K562 (cell line): ENCODE measurements at regions not wholly inside any gene's neighbourhood (a gene's known extent, or its start where the extent isn't known, plus 50 kb on each side); places are given as distances from the start of the nearest gene placed in this dataset.

Experiments used
- ATAC-seq: fragments of 200-7000 bp; cut with Tn5 transposase; 3 replicates; pipeline ENCODE4 v1.9.1; 2020; ENCODE audit warnings: moderate library complexity
- BruUV-seq: library from RNA; stranded (reverse); fragments of 400-500 nt; replicated peaks from 2 replicates; lab custom pipeline; 2021; lab: Mats Ljungman, UMichigan
- CTCF ChIA-PET: fragments of 300-600 bp; formaldehyde crosslinking; extraction: SDS; loops from one replicate; lab custom pipeline; 2021; ENCODE audit warnings: low intra/inter-chr PET ratio; lab: Yijun Ruan, JAX
- POLR2A ChIA-PET: fragments of 300-600, 350-650 bp; sonication (Branson Sonifier 250); formaldehyde crosslinking; extraction: SDS; loops from one replicate; lab custom pipeline; 2021; ENCODE audit warnings: antibody characterized with exemption, inconsistent platforms; lab: Yijun Ruan, JAX
- DNase-seq, 4 experiments: peaks; one replicate each; pipeline versions ENCODE4 v3.0.0 to v3.0.0-alpha.2; 2011 to 2018; ENCODE audit warnings: low spot score in 3 of 4, mixed read lengths in 3 of 4; ENCODE audit errors: extremely low read depth in 1 of 4
- FAIRE-seq: peaks from 2 replicates; lab custom pipeline; 2011; peaks lifted over from hg19 to GRCh38; lab: Jason Lieb, UNC
- H2AFZ ChIP-seq: 2 replicates; pipeline ENCODE4 v1.6.0; 2011; ENCODE audit warnings: low read depth, low read length, control low read depth, inconsistent platforms
- H3K27ac ChIP-seq: fragments of 200-600 bp; 3 replicates; pipeline ENCODE4 v1.8.0; 2011; ENCODE audit warnings: low read depth, mild to moderate bottlenecking, control low read depth, inconsistent platforms, low read length, moderate library complexity, mixed read lengths; ENCODE audit errors: extremely low read depth
- H3K27me3 ChIP-seq, 2 experiments: fragments of 300-600 bp in 1 of 2; 2 replicates in 1 of 2; 3 replicates in 1 of 2; pipeline versions ENCODE4 v1.6.0 to v1.8.0; 2011; ENCODE audit warnings: inconsistent platforms in 2 of 2, low read length in 2 of 2, mild to moderate bottlenecking in 1 of 2, mixed read lengths in 1 of 2, moderate library complexity in 1 of 2; ENCODE audit not compliant: control insufficient read depth in 2 of 2, insufficient read depth in 2 of 2
- H3K36me3 ChIP-seq: fragments of 300-600 bp; 3 replicates; pipeline ENCODE4 v1.8.0; 2011; ENCODE audit warnings: mild to moderate bottlenecking, low read length, inconsistent platforms; ENCODE audit not compliant: control insufficient read depth, insufficient read depth
- H3K4me1 ChIP-seq, 2 experiments: fragments of 200-600 bp in 1 of 2; replicated peaks in 1 of 2; 2 replicates in 1 of 2; 3 replicates in 1 of 2; pipeline versions ENCODE4 v1.5.1 to v1.8.0; 2011; ENCODE audit warnings: inconsistent platforms in 2 of 2, low read length in 2 of 2, mild to moderate bottlenecking in 1 of 2, mixed read lengths in 1 of 2, moderate library complexity in 1 of 2; ENCODE audit not compliant: control insufficient read depth in 2 of 2, insufficient read depth in 2 of 2
- H3K4me2 ChIP-seq: 2 replicates; pipeline ENCODE4 v1.6.1; 2011; ENCODE audit warnings: low read length, control low read depth, inconsistent platforms, mixed read lengths; ENCODE audit not compliant: insufficient read depth
- H3K4me3 ChIP-seq: fragments of 200-600 bp; sonication (generic), shearing (Covaris generic); 2 replicates; pipeline ENCODE4 v1.5.1; 2016; ENCODE audit warnings: control low read depth, inconsistent platforms
- H3K79me2 ChIP-seq: fragments of 200-600 bp; 3 replicates; pipeline ENCODE4 v1.8.0; 2011; ENCODE audit warnings: low read length, inconsistent platforms; ENCODE audit not compliant: control insufficient read depth, insufficient read depth
- H3K9ac ChIP-seq, 2 experiments: 2 replicates each; pipeline versions ENCODE4 v1.6.0 to v1.6.1; 2011; ENCODE audit warnings: low read depth in 2 of 2, low read length in 2 of 2, control low read depth in 1 of 2, inconsistent platforms in 1 of 2, mild to moderate bottlenecking in 1 of 2, mixed read lengths in 1 of 2; ENCODE audit not compliant: insufficient read depth in 1 of 2
- H3K9me1 ChIP-seq: one replicate; pipeline ENCODE4 v1.6.0; 2011; ENCODE audit warnings: inconsistent platforms, mild to moderate bottlenecking, low read length, moderate library complexity; ENCODE audit not compliant: control insufficient read depth, insufficient read depth
- H3K9me3 ChIP-seq: replicated peaks from 2 replicates; pipeline ENCODE4 v1.5.1; 2011; ENCODE audit warnings: low read depth, low read length, inconsistent platforms; ENCODE audit not compliant: control insufficient read depth, insufficient read depth
- H4K20me1 ChIP-seq: replicated peaks from 2 replicates; pipeline ENCODE4 v1.6.1; 2011; ENCODE audit warnings: low read length, inconsistent platforms, mixed read lengths; ENCODE audit not compliant: control insufficient read depth, insufficient read depth
- BMI1 ChIP-seq: fragments of 150-350 bp; IDR thresholded peaks from 2 replicates; pipeline ENCODE4 v1.6.1; 2014; ENCODE audit warnings: low read length
- HMG20A ChIP-seq: fragments of 450-650 bp; formaldehyde crosslinking; conservative IDR thresholded peaks from 2 replicates; pipeline ENCODE4 v1.4.0; 2020; ENCODE audit warnings: mild to moderate bottlenecking, mixed read lengths
- HNRNPLL ChIP-seq: fragments of 200-400 bp; formaldehyde crosslinking; IDR thresholded peaks from 2 replicates; pipeline ENCODE4 v1.6.1; 2017; ENCODE audit warnings: low read length, low read depth, mild to moderate bottlenecking; ENCODE audit not compliant: poor library complexity, severe bottlenecking
- KDM4B ChIP-seq, 2 experiments: fragments of 450-650 bp in 1 of 2; sonication (generic) in 1 of 2; IDR thresholded peaks; 2 replicates each; pipeline ENCODE4 v1.6.1; 2016 to 2017; ENCODE audit warnings: borderline replicate concordance in 2 of 2, antibody characterized with exemption in 1 of 2, low read depth in 1 of 2, mild to moderate bottlenecking in 1 of 2
- LCOR ChIP-seq: sonication (generic); formaldehyde crosslinking; IDR thresholded peaks from 2 replicates; pipeline ENCODE4 v1.8.0; 2022; ENCODE audit warnings: mild to moderate bottlenecking, missing genetic modification reagents
- MAFG ChIP-seq: fragments of 450-650 bp; conservative IDR thresholded peaks from 2 replicates; pipeline ENCODE4 v1.6.1; 2016; ENCODE audit warnings: missing genetic modification characterization, missing compliant biosample characterization
- SETDB1 ChIP-seq: IDR thresholded peaks from one replicate; pipeline ENCODE4 v1.6.1; 2012; ENCODE audit warnings: low read length, control low read depth, inconsistent platforms
- ZBTB2 ChIP-seq: fragments of 450-650 bp; IDR thresholded peaks from 2 replicates; pipeline ENCODE4 v1.6.1; 2016; ENCODE audit warnings: antibody characterized with exemption
- ZNF324 ChIP-seq: fragments of 250-450 bp; sonication (Bioruptor Pico); IDR thresholded peaks from 2 replicates; pipeline ENCODE4 v1.4.0; 2020; ENCODE audit warnings: mild to moderate bottlenecking
- WGBS: fragments of 100-300 bp; shearing (Covaris generic); methylation state at CpG from one replicate; pipeline ENCODE4 v1.1.6; 2016; ENCODE audit warnings: low coverage, mixed read lengths; ENCODE audit not compliant: insufficient coverage; ENCODE audit errors: missing lambda C conversion rate; 5-methylcytosine and 5-hydroxymethylcytosine counted together
- in situ Hi-C: fragments of 300-500 bp; cut with MboI; formaldehyde crosslinking; loops from 4 replicates; pipeline ENCODE4 v1.15.0; 2018; ENCODE audit warnings: inconsistent platforms, mixed read lengths
- intact Hi-C: fragments of 100-400 bp; cut with micrococcal nuclease; formaldehyde crosslinking; loops from 2 replicates; pipeline ENCODE4 v1.14.2; 2022
- TF ChIP-seq, protein P1 (sequence below): fragments of 450-650 bp; formaldehyde crosslinking; IDR thresholded peaks from 2 replicates; pipeline ENCODE4 v1.4.0; 2020; ENCODE audit warnings: mild to moderate bottlenecking, mixed read lengths
- TF ChIP-seq, protein P2 (sequence below): IDR thresholded peaks from 3 replicates; pipeline ENCODE4 v1.6.1; 2011; ENCODE audit warnings: borderline replicate concordance, mild to moderate bottlenecking, moderate library complexity; ENCODE audit not compliant: insufficient read length; ENCODE audit errors: extremely low read depth

DNA sequence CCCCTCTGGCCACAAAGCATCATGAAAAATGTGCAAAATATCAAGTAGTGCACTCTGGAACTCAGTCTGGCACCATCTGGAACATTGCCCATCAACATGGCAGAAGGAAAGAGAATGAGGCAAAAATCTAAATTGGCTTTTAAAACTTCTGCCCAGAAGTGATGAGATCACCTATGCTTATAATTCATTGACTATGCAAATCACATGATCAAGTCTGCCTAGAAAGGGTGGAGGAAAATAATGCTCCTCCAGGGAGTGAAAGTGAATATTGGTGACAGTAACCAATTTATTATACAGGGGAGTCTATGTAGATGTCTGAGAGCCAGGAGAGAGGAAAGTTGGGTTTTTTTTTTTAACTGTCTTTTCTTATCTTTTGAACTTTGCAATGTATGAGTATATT, 73.3 kb upstream of the HIF1A start:
- Histone ChIP-seq H4K20me1 (no peaks in the 10 kb centered on the region), H3K27ac (no peak overlapping the region), H3K9me3 (no peaks in the 10 kb centered on the region), H2AFZ (no peak overlapping the region), H3K27me3 (peaks cover 0 to 2% of the 10 kb centered on the region in 2 experiments; a peak in 2 of 5 replicates), H3K9ac (no peak overlapping the region), H3K4me3 (no peak overlapping the region), H3K9me1 (no peaks in the 10 kb centered on the region), H3K36me3 (no peaks in the 10 kb centered on the region), H3K4me2 (no peak overlapping the region), H3K79me2 (no peaks in the 10 kb centered on the region), H3K4me1 (no peaks in the 10 kb centered on the region)
- in situ Hi-C loops: no loop called here
- no peak for TF ChIP-seq MAFG
- TF ChIP-seq, protein P1, sequence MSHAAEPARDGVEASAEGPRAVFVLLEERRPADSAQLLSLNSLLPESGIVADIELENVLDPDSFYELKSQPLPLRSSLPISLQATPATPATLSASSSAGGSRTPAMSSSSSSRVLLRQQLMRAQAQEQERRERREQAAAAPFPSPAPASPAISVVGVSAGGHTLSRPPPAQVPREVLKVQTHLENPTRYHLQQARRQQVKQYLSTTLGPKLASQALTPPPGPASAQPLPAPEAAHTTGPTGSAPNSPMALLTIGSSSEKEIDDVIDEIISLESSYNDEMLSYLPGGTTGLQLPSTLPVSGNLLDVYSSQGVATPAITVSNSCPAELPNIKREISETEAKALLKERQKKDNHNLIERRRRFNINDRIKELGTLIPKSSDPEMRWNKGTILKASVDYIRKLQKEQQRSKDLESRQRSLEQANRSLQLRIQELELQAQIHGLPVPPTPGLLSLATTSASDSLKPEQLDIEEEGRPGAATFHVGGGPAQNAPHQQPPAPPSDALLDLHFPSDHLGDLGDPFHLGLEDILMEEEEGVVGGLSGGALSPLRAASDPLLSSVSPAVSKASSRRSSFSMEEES (CRISPR knock-in tag): peak; percentile 23; the same call in 1 of the 2 replicates
- BruUV-seq: no TSS peak
- ChIA-PET CTCF (no interaction called here), POLR2A (no interaction called here)
- FAIRE-seq (no peak), ATAC-seq (no peak), DNase-seq (no peak)
- intact Hi-C loops: no loop called here

GRCh38 chr14:61623927-61624326, 71.4 kb upstream of the HIF1A start:
- WGBS: 0% methylated on average over 2 of the region's 3 CpGs
- Histone ChIP-seq H3K79me2 (no peaks in the 10 kb centered on the region), H3K9me3 (no peaks in the 10 kb centered on the region), H3K4me2 (no peak overlapping the region), H3K9me1 (no peaks in the 10 kb centered on the region), H3K4me3 (no peak overlapping the region), H3K36me3 (no peaks in the 10 kb centered on the region), H4K20me1 (no peaks in the 10 kb centered on the region), H3K27me3 (no peaks in the 10 kb centered on the region; a peak in 2 of 5 replicates), H3K4me1 (no peaks in the 10 kb centered on the region), H3K27ac (no peak overlapping the region), H3K9ac (no peak overlapping the region), H2AFZ (no peak overlapping the region)
- ATAC-seq (no peak), FAIRE-seq (no peak), DNase-seq (no peak)
- CTCF ChIA-PET: no interaction called here
- in situ Hi-C loops: no loop called here
- no TSS peak for BruUV-seq
- POLR2A ChIA-PET: no interaction called here
- intact Hi-C loops: no loop called here
- no peak for TF ChIP-seq SETDB1
- no peak for TF ChIP-seq ZBTB2
- no peak for TF ChIP-seq LCOR (CRISPR knock-in tag)
- TF ChIP-seq, protein P2, sequence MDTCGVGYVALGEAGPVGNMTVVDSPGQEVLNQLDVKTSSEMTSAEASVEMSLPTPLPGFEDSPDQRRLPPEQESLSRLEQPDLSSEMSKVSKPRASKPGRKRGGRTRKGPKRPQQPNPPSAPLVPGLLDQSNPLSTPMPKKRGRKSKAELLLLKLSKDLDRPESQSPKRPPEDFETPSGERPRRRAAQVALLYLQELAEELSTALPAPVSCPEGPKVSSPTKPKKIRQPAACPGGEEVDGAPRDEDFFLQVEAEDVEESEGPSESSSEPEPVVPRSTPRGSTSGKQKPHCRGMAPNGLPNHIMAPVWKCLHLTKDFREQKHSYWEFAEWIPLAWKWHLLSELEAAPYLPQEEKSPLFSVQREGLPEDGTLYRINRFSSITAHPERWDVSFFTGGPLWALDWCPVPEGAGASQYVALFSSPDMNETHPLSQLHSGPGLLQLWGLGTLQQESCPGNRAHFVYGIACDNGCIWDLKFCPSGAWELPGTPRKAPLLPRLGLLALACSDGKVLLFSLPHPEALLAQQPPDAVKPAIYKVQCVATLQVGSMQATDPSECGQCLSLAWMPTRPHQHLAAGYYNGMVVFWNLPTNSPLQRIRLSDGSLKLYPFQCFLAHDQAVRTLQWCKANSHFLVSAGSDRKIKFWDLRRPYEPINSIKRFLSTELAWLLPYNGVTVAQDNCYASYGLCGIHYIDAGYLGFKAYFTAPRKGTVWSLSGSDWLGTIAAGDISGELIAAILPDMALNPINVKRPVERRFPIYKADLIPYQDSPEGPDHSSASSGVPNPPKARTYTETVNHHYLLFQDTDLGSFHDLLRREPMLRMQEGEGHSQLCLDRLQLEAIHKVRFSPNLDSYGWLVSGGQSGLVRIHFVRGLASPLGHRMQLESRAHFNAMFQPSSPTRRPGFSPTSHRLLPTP: no peak
- TF ChIP-seq HMG20A (CRISPR knock-in tag): no peak
- TF ChIP-seq BMI1: no peak
- TF ChIP-seq ZNF324 (CRISPR knock-in tag): no peak
- TF ChIP-seq HNRNPLL: no peak
- no peak for TF ChIP-seq KDM4B (IDR thresholded peaks at IDR 0.05; ENCODE audit: borderline replicate concordance in 2 of 2, low read depth in 1 of 2)
